H1 (cell line): ENCODE measurements at regions not wholly inside any gene's neighbourhood (a gene's known extent, or its start where the extent isn't known, plus 50 kb on each side); places are given as distances from the start of the nearest gene placed in this dataset.

ENCODE experiments used
- TF ChIP-seq, protein P1 (sequence below): IDR thresholded peaks from 2 replicates; pipeline ENCODE4 v1.6.1; 2012; ENCODE audit warnings: inconsistent platforms

DNA sequence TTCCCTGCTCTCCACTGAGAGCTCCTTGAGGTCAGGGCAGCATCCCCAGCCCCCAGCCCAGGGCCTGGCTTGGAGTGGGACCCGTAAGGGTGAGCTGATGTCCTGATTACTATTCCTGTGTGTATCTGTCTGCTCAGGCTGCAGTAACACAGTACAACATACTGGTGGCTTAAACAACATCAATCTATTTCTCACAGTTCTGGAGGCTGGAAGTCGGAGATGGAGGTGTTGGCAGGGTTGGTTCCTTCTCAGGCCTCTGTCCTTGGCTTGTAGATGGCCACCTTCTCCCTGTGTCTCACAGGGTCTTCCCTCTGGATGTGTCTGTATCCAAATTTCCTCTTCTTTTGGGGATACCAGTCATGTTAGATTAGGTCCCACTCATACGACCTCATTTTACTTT is 246.4 kb upstream of the POU3F1 start (continued):
- TF ChIP-seq, protein P1, sequence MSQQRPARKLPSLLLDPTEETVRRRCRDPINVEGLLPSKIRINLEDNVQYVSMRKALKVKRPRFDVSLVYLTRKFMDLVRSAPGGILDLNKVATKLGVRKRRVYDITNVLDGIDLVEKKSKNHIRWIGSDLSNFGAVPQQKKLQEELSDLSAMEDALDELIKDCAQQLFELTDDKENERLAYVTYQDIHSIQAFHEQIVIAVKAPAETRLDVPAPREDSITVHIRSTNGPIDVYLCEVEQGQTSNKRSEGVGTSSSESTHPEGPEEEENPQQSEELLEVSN = no peak
